ENCODE measurements at regions not wholly inside any gene's neighbourhood (a gene's known extent, or its start where the extent isn't known, plus 50 kb on each side); places are given as distances from the start of the nearest gene placed in this dataset.

DNA sequence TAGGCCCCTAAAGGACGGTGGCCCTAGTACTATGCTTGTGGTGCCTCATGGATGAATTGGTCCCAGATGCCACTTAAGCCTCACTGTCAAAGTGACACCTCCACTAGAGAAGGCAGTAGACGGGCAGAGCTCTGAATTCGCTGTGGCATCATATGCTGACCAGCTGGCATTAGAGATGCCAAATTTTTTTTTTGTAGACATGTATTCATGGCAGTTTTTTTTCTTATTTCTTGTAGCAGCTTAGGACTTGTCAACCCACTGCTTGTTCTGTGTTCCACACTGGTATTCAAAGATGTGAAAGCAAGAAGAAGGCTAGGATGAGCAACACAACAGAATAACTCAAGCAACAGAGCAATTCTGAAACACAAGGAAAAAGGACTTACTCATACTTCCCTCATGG, 212.5 kb downstream of the DLEU7 start:
- Histone ChIP-seq H2BK20ac (ENCODE audit: low read depth, low read length, poor library complexity, severe bottlenecking) (no peak overlapping the region), H2BK12ac (ENCODE audit: insufficient read length, low read depth, low read length) (no peak overlapping the region), H3K14ac (ENCODE audit: insufficient read depth, low read length) (no peak overlapping the region), H3K23ac (ENCODE audit: insufficient read length, low read depth, low read length) (no peak overlapping the region), H2BK15ac (ENCODE audit: low read depth, low read length) (no peak overlapping the region), H3K4ac (ENCODE audit: low read depth, low read length) (no peak overlapping the region), H2AFZ (ENCODE audit: low read length) (no peak overlapping the region), H3K27ac (ENCODE audit: insufficient read length, low read depth, low read length) (no peak overlapping the region), H3K23me2 (ENCODE audit: insufficient read length, low read depth, low read length, poor library complexity, severe bottlenecking) (no peaks in the 10 kb centered on the region), H4K8ac (replicated peaks; ENCODE audit: insufficient read length, low read depth, low read length) (no peak overlapping the region), H3K79me1 (ENCODE audit: insufficient read depth, low read depth, low read length, poor library complexity, severe bottlenecking) (no peaks in the 10 kb centered on the region), H3T11ph (ENCODE audit: low read length) (no peak overlapping the region), H3K9me3 (ENCODE audit: control insufficient read depth, low read depth, low read length) (no peaks in the 10 kb centered on the region), H2AK5ac (ENCODE audit: insufficient read length, low read length) (no peak overlapping the region), H3K56ac (ENCODE audit: insufficient read length, low read depth, low read length) (no peak overlapping the region), H3K4me2 (ENCODE audit: insufficient read depth, insufficient read length, low read length) (no peak overlapping the region), H3K79me2 (ENCODE audit: insufficient read depth, low read length) (no peaks in the 10 kb centered on the region), H3K4me1 (ENCODE audit: insufficient read depth, low read length) (no peaks in the 10 kb centered on the region), H2BK5ac (ENCODE audit: insufficient read length, low read length) (no peak overlapping the region), H4K91ac (ENCODE audit: insufficient read length, low read depth, low read length) (no peak overlapping the region), H3K18ac (ENCODE audit: insufficient read length, low read depth, low read length) (no peak overlapping the region), H3K9ac (ENCODE audit: extremely low read depth, insufficient read length, low read length) (no peak overlapping the region), H4K20me1 (ENCODE audit: control insufficient read depth, insufficient read depth, insufficient read length) (no peaks in the 10 kb centered on the region), H2BK120ac (ENCODE audit: low read depth, low read length, poor library complexity, severe bottlenecking) (no peak overlapping the region), H3K27me3 (ENCODE audit: insufficient read depth, low read length) (no peaks in the 10 kb centered on the region), H4K5ac (ENCODE audit: insufficient read length, low read depth, low read length) (no peak overlapping the region)
- TF ChIP-seq, protein P1, sequence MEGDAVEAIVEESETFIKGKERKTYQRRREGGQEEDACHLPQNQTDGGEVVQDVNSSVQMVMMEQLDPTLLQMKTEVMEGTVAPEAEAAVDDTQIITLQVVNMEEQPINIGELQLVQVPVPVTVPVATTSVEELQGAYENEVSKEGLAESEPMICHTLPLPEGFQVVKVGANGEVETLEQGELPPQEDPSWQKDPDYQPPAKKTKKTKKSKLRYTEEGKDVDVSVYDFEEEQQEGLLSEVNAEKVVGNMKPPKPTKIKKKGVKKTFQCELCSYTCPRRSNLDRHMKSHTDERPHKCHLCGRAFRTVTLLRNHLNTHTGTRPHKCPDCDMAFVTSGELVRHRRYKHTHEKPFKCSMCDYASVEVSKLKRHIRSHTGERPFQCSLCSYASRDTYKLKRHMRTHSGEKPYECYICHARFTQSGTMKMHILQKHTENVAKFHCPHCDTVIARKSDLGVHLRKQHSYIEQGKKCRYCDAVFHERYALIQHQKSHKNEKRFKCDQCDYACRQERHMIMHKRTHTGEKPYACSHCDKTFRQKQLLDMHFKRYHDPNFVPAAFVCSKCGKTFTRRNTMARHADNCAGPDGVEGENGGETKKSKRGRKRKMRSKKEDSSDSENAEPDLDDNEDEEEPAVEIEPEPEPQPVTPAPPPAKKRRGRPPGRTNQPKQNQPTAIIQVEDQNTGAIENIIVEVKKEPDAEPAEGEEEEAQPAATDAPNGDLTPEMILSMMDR (conservative IDR thresholded peaks at IDR 0.05): no peak
- Mint-ChIP-seq H3K4me3 (no peak overlapping the region), H3K36me3 (ENCODE audit: insufficient read depth in 1 of 3, low read depth in 3 of 3) (peaks cover 0 to 5% (median 0%) of the 10 kb centered on the region in 3 experiments; a peak in 1 of 7 replicates), H3K9me3 (no peaks in the 10 kb centered on the region; a peak in 2 of 5 replicates), H3K27me3 (ENCODE audit: low read depth) (no peaks in the 10 kb centered on the region; the same call in 1 of the 2 replicates), H3K27ac (no peak overlapping the region), H3K4me1 (peaks cover 6% of the 10 kb centered on the region in 2 experiments)
- no peak for DNase-seq
- no CpG with 5 or more reads among the region's 3 CpGs for WGBS (ENCODE audit: extremely low coverage, insufficient read length, low lambda C conversion rate)

Measured in H9 (cell line).